ENCODE measurements at regions not wholly inside any gene's neighbourhood (a gene's known extent, or its start where the extent isn't known, plus 50 kb on each side); places are given as distances from the start of the nearest gene placed in this dataset.

DNA sequence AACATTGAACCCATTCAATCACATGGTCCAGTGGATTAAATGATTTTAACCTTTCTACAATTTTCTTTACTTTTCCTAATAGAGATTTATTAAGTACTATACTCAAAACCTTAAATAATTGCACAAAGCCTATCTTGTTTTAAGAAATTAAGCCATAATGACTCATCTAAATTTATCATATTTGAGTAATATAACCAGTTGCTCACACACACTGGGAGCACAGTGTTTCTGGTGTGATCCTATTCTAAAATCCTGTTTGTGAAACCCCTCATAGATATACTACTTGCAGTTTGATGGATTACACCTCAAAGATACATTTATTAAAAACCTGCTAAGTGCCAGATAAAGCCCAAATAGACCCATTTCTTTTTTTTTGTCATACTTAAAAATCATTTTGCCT, 668.3 kb upstream of the CDH18 start:
- no peaks in the 10 kb centered on the region for H3K9me3 ChIP-seq (ENCODE audit: low read depth)
- no peak overlapping the region for H3K4me3 ChIP-seq
- DNase-seq (ENCODE audit: low read depth in 1 of 2, low spot score in 1 of 2): no peak
- no peaks in the 10 kb centered on the region for H3K36me3 ChIP-seq
- H3K27me3 ChIP-seq: no peaks in the 10 kb centered on the region
- H3K4me1 ChIP-seq (ENCODE audit: low read depth): no peaks in the 10 kb centered on the region
- TF ChIP-seq, protein P1, sequence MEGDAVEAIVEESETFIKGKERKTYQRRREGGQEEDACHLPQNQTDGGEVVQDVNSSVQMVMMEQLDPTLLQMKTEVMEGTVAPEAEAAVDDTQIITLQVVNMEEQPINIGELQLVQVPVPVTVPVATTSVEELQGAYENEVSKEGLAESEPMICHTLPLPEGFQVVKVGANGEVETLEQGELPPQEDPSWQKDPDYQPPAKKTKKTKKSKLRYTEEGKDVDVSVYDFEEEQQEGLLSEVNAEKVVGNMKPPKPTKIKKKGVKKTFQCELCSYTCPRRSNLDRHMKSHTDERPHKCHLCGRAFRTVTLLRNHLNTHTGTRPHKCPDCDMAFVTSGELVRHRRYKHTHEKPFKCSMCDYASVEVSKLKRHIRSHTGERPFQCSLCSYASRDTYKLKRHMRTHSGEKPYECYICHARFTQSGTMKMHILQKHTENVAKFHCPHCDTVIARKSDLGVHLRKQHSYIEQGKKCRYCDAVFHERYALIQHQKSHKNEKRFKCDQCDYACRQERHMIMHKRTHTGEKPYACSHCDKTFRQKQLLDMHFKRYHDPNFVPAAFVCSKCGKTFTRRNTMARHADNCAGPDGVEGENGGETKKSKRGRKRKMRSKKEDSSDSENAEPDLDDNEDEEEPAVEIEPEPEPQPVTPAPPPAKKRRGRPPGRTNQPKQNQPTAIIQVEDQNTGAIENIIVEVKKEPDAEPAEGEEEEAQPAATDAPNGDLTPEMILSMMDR (IDR thresholded peaks at IDR 0.05; ENCODE audit: low read depth, low read length): no peak
- H3K27ac ChIP-seq: no peak overlapping the region

DNA sequence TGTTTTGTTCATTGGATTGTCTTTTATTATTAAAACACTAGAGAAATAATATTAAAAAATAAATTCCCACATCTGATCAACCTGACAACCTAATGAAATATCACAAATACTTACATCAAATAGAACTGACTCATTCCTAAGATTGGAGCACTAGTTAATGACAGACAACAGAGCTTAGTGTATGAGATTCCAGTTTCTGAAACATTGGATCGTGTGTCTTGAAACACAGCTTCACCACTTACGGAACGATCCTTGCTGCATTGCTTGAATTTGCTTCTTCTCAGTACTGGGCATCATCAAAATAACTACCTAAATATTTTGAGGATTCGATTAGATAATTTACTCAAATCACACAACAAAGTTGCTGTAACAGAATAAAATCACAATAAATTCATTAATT, 667.2 kb upstream of the CDH18 start:
- no peak for DNase-seq (ENCODE audit: low read depth in 1 of 2, low spot score in 1 of 2)
- Histone ChIP-seq H3K36me3 (no peaks in the 10 kb centered on the region), H3K4me1 (ENCODE audit: low read depth) (no peaks in the 10 kb centered on the region), H3K4me3 (no peak overlapping the region), H3K27ac (no peak overlapping the region), H3K9me3 (ENCODE audit: low read depth) (no peaks in the 10 kb centered on the region), H3K27me3 (no peaks in the 10 kb centered on the region)
- TF ChIP-seq, protein P1 (IDR thresholded peaks at IDR 0.05; ENCODE audit: low read depth, low read length): no peak

DNA sequence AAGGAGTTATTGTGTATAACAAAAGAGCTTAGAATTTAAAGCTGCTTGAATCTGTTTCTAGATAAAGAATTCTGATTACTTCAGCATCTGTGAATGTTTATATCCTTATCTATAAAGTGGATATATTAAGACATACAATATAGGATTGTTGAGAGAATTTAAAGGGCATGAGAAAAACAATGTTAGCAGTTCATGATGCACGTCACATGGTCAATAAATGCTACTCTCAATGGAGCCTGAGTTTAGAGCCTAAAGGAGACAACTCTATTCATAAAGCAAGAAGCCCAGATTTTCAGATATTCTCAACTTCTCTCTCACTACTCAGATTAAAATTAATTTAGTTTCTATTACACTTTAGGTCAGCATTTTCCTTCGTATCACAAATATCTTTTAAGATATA, 666.7 kb upstream of the CDH18 start:
- H3K36me3 ChIP-seq: no peaks in the 10 kb centered on the region

DNA sequence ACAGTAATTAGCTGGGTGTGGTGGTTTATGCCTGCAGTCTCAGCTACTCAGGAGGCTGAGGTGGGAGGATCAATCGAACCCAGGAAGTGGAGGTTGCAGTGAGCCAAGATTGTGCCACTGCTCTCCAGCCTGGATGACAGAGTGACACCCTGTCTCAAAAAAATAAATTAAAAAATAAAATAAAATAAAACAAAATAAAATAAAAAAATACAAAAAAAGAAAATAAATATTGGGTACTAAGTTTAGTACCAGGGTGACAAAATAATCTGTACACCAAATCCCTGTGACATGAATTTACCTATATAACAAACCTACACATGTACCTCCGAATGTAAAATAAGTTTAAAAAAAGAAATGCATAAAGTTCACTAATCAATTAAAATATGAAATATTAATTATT, 666.0 kb upstream of the CDH18 start:
- Histone ChIP-seq H3K36me3 (no peaks in the 10 kb centered on the region), H3K4me1 (ENCODE audit: low read depth) (no peaks in the 10 kb centered on the region), H3K27me3 (no peaks in the 10 kb centered on the region), H3K9me3 (ENCODE audit: low read depth) (no peaks in the 10 kb centered on the region), H3K27ac (no peak overlapping the region), H3K4me3 (no peak overlapping the region)
- DNase-seq (ENCODE audit: low read depth in 1 of 2, low spot score in 1 of 2): no peak
- TF ChIP-seq, protein P1 (IDR thresholded peaks at IDR 0.05; ENCODE audit: low read depth, low read length): no peak

More for the DNA sequence above, 666.7 kb upstream of the CDH18 start:
- TF ChIP-seq, protein P1 (IDR thresholded peaks at IDR 0.05; ENCODE audit: low read depth, low read length): no peak
- H3K27me3 ChIP-seq: no peaks in the 10 kb centered on the region
- DNase-seq (ENCODE audit: low read depth in 1 of 2, low spot score in 1 of 2): no peak
- H3K9me3 ChIP-seq (ENCODE audit: low read depth): no peaks in the 10 kb centered on the region
- H3K4me3 ChIP-seq: no peak overlapping the region
- no peak overlapping the region for H3K27ac ChIP-seq
- H3K4me1 ChIP-seq (ENCODE audit: low read depth): no peaks in the 10 kb centered on the region

DNA sequence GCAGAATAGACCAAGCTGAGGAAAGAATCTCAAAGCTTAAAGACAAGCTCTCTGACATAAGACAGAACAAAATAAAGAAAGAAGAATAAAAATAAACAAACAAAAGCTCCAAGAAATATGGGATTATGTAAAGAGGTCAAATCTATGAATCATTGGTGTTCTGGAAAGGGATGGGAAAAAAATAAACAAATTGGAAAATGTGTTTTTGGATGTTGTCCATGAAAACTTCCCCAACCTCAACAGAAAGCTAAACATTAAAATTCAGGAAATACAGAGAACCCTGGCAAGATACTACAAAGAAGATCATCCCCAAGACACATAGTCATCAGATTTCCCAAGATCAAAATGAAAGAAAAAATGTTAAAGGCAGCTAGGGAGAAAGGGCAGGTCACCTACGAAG, 662.0 kb upstream of the CDH18 start:
- Histone ChIP-seq H3K4me1 (ENCODE audit: low read depth) (no peaks in the 10 kb centered on the region), H3K27me3 (no peaks in the 10 kb centered on the region), H3K27ac (no peak overlapping the region), H3K4me3 (no peak overlapping the region), H3K9me3 (ENCODE audit: low read depth) (no peaks in the 10 kb centered on the region), H3K36me3 (no peaks in the 10 kb centered on the region)
- TF ChIP-seq, protein P1 (IDR thresholded peaks at IDR 0.05; ENCODE audit: low read depth, low read length): no peak
- no peak for DNase-seq (ENCODE audit: low read depth in 1 of 2, low spot score in 1 of 2)

DNA sequence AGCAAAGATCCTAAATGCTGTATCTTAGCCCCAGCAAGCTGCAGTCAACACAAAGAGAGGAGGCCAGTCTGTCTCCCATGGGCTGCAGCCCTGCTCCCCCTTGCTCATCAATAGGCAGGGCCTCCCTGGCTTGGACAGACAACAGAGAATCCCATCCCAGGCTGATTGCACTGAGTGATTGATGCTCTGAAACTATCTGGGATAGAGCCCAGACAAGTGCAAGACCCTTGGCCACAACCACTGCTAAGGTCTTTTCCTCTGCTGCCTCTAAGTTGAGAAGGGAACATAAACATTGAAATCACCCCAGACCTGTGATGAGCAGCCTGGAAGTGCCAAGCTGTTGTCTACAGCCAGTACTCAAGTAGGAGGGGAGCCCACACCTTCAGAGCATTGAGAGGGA, 661.0 kb upstream of the CDH18 start:
- Histone ChIP-seq H3K36me3 (no peaks in the 10 kb centered on the region), H3K4me1 (ENCODE audit: low read depth) (no peaks in the 10 kb centered on the region), H3K27me3 (no peaks in the 10 kb centered on the region), H3K4me3 (no peak overlapping the region), H3K9me3 (ENCODE audit: low read depth) (no peaks in the 10 kb centered on the region), H3K27ac (no peak overlapping the region)
- TF ChIP-seq, protein P1 (IDR thresholded peaks at IDR 0.05; ENCODE audit: low read depth, low read length): no peak
- DNase-seq (ENCODE audit: low read depth in 1 of 2, low spot score in 1 of 2): no peak

Measured in cardiac muscle cell (in vitro differentiated cells and primary cell).